Endothelial cell of hepatic sinusoid (primary cell): ENCODE measurements at regions not wholly inside any gene's neighbourhood (a gene's known extent, or its start where the extent isn't known, plus 50 kb on each side); places are given as distances from the start of the nearest gene placed in this dataset.
"Not testable (repeated sequence)": the region's sequence is repeated elsewhere in the genome, so short reads cannot be mapped to it uniquely, and the experiment has no call there.

Source experiments
- in situ Hi-C: cut with HindIII; loops from 2 replicates; pipeline ENCODE4 v1.10.0; 2017; ENCODE audit warnings: low sequenced_read_pairs

DNA sequence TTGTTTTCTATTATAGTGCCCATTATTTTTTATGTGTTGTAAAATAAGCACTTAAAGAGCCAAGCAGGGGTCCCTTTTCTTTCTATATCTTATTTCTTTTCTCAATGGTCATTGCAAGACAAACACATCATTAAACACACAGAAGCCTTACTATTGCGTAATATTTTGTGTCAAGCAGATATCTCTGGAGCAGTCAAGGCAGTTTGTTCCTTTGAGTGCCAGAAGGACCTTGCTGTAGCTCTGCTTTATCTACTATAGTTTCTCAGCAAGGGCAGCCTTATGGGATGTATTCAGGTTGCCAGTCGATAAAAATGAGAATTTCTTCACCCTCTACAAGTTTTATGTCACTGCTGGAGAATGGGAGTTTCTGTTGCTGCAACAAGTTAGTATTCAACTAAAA is 319.3 kb downstream of the TDRD3 start:
- in situ Hi-C loops = no loop called here

- in situ Hi-C loops = no loop called here
These were observed 310.9 kb downstream of the TDRD3 start for GRCh38 chr13:60707878-60708277.

DNA sequence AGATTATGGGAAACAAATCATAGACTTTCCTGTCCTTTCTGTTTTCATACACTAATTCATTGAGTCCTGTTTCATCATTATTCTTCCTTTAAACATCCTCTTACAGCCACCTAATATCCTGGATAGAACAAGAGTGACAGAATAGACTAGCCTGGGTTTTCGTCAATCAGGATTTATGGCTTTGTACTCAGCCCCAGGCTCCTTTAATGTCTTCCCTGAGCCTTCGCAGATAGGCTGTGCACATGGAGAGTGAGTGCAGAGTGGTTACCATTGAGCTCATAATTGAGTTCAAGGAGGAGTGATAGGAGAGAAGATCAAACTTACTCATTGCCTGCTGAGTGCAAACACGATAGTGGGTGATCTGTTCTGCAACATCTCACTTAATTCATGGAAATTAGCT is 304.9 kb downstream of the TDRD3 start:
- in situ Hi-C loops = no loop called here

DNA sequence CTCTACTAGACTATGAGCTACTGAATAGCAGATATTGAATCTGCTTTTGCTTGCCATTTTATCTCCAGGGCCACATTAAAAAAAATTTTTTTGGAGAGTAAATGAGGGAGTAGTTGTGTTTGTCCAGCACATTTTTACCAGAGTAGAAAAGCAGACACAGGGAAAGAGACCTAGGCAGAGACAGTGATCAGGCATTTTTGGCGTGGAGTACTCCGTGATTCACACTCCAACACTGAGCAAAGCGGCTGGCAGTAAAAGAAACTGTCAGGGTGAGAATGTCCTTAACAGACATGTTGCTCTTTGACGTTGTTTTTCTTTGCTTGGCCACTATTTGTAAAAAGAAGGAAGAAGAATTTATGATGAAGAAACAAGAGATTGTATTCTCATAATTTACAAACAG is 304.0 kb downstream of the TDRD3 start:
- in situ Hi-C loops = no loop called here

DNA sequence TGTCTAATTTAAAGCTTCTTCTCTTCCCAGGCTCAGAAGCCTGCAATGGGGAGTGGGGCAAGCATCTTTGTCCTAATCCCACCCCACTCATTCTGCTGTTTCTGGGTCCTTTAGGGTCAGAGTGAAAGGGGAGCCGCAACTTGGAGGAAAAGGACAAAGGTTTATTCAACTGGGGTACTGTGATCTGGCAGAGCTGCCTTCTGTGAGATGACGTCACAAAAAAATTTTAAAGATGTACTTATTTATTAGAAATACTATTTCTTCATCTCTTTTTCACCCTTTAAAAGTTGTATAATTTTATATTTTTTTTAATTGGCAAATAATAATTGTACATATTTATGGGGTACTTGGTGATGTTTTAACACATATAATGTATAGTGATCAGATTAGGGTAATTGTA is 302.6 kb downstream of the TDRD3 start:
- in situ Hi-C loops = no loop called here

DNA sequence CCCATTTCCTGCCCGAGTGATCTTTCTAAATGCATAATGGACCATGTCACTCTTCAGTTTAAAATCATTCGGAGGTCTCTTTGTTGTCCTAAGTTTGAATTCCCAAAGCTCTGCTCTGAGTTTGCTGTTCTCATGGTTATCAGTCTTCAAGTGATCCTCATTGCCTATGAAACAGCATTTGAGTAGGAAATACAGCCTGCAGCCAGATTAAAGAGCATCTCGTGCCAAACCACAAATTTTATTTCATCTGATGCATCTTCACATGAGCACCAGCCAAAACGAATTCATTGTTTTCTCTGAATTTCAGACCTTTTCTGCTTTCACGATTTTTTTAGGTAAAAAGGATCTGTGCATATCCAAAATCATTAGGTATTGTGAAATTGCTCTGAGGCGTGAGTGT is 299.6 kb downstream of the TDRD3 start:
- in situ Hi-C loops = no loop called here

DNA sequence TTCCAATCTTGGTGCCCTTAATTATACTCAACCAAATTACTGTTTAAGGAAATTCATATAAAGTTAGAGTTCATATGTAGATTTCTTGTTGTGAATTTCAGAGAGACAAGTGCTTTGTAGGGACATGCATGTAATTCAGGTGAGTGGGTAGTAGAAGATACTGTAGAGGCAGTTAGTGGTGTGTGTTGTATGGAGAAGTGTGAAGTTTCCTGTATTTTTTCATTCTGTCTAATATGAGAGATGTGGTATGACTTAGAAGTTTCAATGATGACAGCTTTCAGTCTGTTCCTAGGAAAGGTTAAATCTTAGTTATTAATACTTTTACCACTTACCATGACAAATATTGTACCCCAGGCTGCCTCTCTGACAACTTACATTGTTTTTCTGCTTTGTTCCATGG is 294.2 kb downstream of the TDRD3 start:
- in situ Hi-C loops = no loop called here

GRCh38 chr13:60690604-60691003 is 293.6 kb downstream of the TDRD3 start:
- in situ Hi-C loops = no loop called here

GRCh38 chr13:60689571-60689970 is 292.6 kb downstream of the TDRD3 start:
- in situ Hi-C loops = no loop called here

GRCh38 chr13:60689076-60689475 is 292.1 kb downstream of the TDRD3 start:
- in situ Hi-C loops = no loop called here

- in situ Hi-C loops = loop anchor here (5.0 kb wide), 1 partner anchor 53 kb away; no protein-coding TSS in a partner anchor
These were observed 283.1 kb downstream of the TDRD3 start for GRCh38 chr13:60679928-60680694.

DNA sequence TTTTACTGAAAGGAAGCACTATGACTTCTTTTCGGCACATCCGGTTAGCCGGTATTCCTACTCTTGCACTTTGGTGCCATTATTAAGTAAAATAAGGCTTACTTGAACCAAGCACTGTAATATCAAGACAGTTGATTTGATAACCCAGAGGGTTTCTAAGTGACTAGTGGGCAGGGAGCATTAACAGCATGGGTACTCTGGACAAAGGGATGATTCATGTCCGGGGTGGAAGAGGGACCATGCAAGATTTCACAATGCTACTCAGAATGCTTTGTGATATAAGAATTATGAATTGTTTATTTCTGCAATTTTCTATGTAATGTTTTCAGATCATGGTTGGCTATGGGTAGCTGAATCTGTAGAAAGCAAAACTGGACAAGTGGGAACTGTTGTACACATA is 282.1 kb downstream of the TDRD3 start:
- in situ Hi-C loops = no loop called here

GRCh38 chr13:60671386-60671785 is 274.4 kb downstream of the TDRD3 start:
- in situ Hi-C loops = no loop called here

DNA sequence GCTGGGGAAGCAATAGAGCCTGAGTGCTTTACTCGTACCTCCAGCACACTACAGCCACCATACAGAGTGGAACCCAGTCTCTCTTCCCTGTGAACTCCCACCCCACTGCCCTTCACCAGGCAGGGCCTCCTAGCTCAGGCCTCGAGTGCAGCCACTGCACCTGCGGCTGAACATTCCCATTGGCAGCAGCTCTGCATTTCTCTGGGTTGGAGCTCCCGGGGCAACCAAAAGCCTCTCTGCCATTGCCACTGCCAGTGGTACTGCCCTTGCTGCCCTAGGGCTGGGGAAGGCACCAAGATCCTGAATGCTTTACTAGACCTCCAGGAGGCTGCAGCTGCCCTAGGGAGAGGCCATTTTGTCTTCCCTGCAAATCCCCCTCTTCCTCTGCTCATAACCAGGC is 266.8 kb downstream of the TDRD3 start:
- in situ Hi-C loops = no loop called here

GRCh38 chr13:60662595-60662994 is 265.6 kb downstream of the TDRD3 start:
- in situ Hi-C loops = no loop called here

DNA sequence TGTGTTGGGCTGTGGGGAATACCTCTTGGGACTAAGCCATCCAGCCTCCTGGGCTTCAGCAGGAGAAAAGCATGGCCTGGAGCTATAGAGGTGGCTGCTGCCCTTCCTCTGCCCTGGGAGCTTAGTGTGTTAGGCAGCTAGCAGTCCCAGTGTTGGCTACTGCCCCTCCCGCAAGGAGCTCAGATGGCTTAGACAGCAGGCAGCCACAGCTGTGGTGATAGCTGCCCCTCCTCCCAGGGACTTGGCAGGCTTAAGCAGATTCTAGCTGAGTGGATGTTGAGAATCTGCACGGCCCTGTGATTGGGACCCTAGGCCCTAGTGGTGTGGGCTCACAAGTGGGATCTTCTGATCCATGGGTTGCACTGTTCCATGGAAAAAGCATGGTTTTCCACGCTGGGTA is 264.5 kb downstream of the TDRD3 start:
- in situ Hi-C loops = no loop called here

GRCh38 chr13:60657586-60657985 is 260.6 kb downstream of the TDRD3 start:
- in situ Hi-C loops = not testable (repeated sequence)

DNA sequence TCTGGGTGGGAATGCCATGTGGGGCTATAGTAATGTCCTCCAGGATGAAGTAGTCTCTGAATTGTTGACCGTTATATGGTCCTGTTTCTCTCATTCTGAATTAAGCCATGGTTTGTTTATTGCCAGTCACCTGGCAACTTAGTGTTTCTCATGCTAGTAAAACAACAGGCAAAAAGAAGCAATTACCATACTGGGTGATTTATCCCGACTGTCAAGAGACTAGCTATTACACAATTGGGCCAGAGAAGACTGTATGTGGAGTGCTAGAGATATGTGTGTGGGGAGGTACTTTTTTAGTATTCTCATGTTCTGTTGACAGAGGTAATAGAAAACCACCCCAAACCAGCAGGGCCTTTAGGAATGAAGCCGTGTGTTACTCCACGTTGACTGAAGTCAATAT is 258.2 kb downstream of the TDRD3 start:
- in situ Hi-C loops = no loop called here

- in situ Hi-C loops = no loop called here
These were observed 257.4 kb downstream of the TDRD3 start for GRCh38 chr13:60654415-60654814.

- in situ Hi-C loops = no loop called here
These were observed 250.5 kb downstream of the TDRD3 start for GRCh38 chr13:60647547-60647946.

DNA sequence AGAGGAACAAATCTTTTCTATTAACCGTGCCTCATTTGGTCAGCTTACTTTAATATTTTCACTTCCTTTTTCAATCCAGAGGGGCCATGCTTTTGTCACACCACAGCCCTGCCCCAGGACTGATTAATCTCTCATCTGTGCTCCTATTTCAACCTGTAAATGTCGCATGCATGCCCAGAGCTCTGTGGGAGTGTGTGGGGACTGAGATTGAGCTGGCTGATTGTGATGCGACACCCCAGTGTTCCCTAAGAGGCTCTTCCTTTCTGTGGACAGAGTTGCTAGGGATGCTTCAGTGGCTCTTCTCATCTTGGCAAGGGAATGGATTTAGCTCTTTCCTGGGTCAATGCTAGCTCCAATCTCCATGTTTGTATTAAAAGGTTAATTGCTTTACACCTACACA is 249.6 kb downstream of the TDRD3 start:
- in situ Hi-C loops = no loop called here

DNA sequence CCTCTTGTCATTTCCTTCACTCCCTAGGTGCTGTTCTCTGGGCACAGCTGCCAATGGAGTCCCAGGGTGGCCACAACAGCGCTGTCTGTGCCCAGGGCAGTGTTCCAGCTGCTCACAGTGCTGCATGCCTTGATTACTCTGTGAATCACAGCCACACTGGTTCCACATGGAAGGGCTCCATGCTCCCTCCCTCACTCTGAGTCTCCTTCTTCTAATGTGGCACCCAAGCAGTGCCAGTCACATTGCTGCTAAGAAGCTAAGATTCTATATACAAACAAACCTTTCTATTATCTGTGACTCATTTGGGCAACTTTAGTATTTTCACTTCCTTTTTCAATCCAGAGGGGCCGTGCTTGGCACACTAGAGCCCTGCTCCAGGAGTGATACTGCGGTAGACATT is 248.7 kb downstream of the TDRD3 start:
- in situ Hi-C loops = no loop called here

- in situ Hi-C loops = no loop called here
These were observed 245.5 kb downstream of the TDRD3 start for GRCh38 chr13:60642552-60642951.
